Hematopoietic multipotent progenitor cell treated with erythropoietin and hydrocortisone succinate and interleukin-3 and kit ligand, for 4 days (in vitro differentiated cells): ENCODE measurements at regions not wholly inside any gene's neighbourhood (a gene's known extent, or its start where the extent isn't known, plus 50 kb on each side); places are given as distances from the start of the nearest gene placed in this dataset.
"Not testable (repeated sequence)": the region's sequence is repeated elsewhere in the genome, so short reads cannot be mapped to it uniquely, and the experiment has no call there.

Experiments
- DNase-seq: peaks from one replicate; pipeline ENCODE4 v3.0.0-alpha.2; 2015

DNA sequence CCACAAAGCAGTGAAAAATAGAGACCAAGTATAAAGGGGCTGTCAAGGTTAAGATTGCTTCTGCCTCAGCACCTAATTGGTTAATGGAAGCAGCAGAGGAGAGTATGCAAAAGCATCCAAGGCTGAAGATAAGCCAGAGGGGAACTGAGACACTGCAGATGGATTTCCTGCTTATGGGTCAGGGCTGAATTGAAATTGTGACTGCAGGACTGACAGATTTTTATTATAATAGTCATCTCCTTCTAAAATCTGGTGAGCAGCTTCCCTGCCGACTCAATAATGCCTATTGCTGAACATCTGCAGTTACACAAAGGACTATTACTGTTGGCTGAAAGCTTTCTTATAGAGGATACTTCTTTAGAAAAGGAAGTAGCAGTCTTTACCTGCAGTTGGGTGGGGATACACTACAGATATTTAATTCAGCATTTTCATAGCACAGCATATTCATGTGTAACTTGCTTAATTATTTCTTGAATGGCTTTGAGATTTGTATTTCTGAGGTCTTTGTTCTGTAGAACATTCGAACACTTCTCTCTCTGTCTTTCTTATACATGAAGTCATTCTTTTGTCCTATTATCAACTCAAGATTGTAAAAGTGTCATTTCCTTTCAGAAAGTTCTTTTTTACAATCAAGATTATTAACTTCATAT lies 363.0 kb upstream of the RIOK2 start:
- no peak for DNase-seq

DNA sequence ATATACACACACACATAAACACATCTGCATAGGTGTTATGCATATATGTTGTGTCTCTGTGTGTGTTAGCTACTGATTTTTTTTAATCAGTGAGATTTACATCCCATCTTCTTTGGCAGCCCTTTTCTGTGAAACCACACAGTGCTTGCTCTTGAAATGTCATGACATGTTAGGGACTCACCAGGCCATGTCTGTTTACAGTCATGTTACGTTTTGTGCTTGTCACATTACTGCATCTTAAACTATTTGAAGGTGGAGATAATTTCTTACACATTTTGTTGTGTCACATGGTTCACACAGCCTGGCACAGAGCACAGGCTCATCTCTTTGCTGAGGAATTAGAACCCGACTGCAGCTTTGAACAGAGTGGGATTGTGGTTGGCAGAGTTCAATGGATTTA lies 364.4 kb upstream of the RIOK2 start:
- DNase-seq: no peak

DNA sequence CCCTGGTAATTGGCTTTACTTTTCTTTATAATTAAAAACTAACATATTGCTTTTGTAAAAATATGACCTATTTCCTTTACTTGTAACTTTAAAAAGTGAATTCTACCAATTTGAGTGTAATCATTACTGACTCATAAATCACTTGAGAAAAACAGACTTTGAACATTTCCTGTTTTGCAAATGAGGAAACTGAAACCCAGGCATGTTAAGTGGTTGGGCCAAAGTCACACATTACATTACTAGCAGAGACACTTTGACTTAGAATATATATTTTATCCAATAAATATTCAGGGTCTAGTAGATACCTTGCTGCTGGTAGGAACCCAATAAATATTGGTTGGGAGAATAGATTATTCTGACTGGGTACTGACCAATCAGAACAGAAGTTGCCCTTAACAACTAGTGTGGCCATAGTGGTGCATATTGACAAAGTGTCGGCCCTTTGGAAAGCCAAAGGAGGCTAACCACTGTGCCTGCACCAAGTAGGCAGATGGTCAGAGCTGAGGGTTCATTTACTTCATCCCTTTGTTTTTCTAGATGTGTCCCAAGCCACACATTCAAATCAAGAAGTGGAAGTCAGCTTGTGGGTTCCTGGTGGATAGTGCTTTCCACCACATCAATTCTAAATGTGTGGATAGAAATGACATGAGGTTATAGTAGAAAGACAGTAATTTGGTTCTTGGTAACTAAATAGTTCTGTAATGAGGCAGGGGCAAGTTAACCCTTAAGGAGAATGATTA lies 365.1 kb upstream of the RIOK2 start:
- DNase-seq: peak; percentile 57

DNA sequence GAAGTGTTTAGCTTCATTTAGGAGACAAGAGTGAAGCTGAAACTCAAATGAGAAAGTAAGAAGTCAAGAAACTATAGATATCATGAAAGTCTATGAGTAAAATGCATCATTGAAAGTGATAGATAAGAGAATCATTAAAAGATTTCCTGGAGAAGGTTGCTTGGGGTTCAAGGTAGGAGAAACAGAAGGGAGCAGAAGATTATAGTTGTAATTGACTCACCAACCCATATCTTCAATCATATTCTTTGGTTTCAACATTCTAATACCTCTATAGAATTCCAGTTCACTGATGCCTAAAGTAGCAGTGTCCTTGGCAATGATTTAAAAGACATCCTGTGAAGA lies 365.7 kb upstream of the RIOK2 start:
- DNase-seq: no peak

DNA sequence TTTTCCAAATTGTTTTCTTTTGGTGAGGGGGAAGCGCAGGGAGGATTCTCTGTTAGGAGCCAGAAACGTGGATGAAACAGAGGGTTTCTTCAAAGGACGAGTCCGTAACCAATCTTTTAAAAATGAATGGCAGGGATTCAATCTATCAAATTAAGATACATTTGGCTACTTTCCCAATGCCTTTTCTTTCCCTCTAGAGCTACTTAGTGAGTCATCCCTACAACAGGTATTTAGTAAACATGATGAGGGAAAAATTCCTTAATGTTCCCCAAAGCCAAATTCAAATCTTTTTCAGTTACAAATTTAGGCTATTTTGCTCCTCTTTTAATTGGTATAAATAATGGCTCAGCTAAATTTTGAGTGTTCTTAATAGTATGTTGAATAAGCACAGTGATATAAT lies 366.4 kb upstream of the RIOK2 start:
- no peak for DNase-seq

DNA sequence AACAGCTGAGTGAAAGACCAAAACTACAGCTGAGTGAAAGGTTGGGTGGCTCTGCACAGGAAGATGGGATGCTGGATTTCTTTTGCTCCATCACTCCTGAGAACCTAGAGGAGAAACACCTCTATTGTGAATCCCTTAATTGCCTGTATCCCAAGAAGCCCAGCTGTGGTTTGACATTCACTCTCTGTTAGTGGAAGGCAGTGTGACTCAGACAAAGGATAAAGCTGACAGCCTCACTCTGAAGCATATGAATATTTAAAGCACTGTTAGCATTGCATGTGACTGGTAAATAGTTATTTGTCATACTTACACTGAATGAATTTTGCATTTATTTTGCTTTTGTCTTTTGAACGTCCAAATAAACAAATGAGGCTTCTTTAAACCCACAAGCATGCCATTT lies 367.1 kb upstream of the RIOK2 start:
- DNase-seq: no peak

DNA sequence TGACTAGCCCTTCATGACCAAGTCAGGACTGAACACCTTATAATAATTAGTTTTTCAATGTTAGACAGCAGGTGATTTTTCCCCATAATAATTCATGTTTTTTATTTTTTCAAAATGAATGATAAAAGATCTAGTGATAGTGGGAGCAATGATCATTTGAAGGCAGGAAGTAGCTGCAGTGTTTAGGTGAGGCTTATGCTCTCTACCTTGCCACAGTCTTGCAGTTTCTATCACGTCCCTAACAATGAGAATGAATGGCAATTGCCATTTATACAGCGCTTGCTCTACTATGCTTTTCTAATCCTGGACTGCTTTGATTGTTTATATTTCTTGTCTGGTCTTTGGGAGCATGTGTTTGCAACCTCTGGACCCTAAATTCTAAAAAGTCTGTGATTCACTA lies 367.8 kb upstream of the RIOK2 start:
- no peak for DNase-seq

DNA sequence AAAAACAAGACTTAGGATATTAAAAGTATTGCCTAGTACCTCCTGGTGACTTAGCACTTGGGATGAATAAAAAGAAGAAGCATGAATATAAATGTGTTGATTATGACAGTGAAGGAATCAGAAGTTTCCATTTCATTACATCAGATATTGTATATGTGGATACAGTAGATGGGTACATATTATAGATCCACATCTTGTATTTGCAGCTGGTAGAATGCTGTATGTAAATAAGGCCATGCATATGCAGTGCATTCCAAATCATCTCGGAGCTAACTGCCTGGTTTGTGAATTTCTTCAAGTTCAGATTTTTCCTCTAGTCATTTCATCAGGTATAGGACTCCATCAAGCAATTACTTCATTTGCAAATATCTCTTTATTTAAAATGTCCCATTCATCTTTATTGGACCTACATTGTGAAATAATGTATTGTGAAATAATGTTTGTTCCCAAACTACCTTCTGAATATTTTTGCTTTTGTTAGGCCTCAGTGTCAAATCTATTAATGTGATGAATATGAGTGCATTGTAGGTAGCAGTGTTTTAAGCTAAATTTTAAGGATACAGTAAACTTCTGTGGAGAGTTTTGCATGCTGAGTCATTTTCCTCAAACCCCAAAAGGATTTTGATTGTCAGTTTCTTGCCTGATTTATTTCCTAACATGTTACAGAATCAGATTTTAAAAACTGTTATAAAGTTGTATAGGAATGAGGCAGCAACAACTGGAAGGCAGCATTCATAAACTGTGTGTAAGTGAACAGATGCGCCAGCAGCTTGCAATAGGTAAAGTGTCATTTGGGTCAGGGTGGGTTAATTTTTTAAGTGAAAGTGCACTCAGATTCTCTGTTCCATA lies 370.8 kb upstream of the RIOK2 start:
- no peak for DNase-seq

DNA sequence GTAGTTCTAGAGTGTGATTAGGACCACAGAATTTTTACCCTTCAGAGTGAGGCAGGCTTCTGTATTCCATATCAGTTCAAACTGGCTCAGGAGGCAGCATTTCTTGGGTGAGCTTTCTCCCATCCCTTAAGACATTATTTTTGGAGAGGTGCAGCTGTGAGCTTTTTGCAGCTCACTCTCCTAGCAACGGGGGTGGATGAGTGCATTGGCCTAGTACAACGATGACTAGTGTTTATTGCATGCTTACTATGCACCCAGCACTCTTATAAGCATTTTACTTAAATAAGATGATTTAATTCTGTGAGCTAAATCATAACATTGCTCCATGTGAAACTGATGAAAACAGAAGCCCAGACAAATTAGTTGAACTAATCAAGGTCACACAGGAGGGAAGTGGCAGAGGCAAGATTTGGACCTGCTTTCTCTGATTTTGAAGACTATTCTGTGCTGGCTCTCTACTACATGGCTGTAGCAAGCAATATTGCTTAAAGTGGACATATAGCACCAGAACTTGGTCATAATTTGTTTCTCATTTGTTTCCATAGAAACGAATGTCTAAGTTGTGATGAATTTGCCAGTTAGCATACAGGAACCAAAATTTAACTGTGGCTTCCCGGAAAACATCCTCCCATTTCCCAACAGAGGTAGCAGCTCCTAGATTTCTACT lies 372.1 kb upstream of the RIOK2 start:
- no peak for DNase-seq

DNA sequence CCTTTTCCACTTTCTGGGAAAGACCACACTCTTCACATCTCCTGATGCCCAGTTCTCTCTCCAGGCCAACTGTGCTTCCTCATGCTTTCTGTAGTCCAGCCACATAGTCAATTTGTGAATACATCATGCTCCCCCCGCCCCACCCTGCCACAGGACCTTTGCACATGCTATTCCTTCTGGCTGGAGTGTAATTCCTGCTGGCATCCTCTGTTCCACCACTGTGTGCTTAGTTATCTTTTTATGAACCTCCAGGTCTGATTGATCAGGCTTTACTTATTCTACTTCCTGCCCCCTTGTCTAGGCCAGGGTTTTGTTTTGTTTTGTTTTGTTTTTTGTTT lies 372.6 kb upstream of the RIOK2 start:
- DNase-seq: no peak

DNA sequence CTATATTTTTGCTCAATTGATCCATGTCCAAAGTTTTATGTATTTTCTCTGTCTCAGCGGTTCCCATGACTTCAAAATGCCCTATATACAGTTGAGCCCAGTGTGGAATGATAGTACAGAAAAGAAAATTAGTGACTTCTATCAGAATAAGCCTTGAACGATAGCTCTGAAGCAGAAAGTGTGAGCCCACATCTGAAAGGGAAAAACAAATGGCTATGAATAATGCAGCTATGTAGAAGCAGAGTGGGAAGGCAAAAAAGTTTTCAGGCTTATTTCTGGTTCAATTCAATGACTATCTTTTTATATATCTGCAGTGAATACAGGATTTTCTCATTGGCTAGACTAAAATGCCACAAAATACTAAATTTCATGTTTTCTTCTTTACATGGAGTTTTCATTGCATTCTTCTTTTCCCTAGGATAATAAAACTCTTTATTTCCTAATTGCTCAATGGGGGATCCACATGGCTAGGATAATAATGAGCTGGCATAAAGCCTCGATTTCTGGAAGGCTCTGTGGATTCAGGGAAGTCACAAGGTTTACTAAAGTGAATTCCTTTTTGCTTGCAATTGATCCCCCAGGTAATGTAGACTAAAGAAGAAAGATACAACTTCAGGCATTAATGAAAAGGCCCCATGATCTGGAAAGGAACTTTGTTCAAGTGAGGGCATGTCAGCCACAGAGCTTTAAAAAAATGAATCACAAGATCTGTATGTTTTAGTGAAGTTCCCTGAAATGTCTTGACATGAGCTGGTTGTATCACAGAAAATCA lies 377.0 kb upstream of the RIOK2 start:
- no peak for DNase-seq

DNA sequence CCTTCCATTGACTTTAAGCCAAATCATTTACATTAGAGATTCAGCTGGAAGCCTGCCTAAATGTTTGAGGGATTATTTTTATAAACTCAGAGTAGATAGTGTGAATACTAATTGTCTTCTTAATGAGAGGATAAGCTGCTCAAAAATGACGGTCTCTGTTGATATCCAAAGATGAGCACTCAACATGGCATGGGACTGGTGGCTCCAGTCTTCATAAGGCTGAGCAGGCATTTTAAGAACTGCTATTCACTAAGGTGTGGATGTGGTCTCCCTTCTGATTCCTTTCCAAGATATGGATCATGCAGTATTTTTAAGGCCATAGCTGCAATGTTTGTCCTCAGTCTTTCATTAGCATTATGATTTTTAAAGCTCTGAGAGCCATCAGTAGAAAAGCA lies 377.5 kb upstream of the RIOK2 start:
- no peak for DNase-seq

DNA sequence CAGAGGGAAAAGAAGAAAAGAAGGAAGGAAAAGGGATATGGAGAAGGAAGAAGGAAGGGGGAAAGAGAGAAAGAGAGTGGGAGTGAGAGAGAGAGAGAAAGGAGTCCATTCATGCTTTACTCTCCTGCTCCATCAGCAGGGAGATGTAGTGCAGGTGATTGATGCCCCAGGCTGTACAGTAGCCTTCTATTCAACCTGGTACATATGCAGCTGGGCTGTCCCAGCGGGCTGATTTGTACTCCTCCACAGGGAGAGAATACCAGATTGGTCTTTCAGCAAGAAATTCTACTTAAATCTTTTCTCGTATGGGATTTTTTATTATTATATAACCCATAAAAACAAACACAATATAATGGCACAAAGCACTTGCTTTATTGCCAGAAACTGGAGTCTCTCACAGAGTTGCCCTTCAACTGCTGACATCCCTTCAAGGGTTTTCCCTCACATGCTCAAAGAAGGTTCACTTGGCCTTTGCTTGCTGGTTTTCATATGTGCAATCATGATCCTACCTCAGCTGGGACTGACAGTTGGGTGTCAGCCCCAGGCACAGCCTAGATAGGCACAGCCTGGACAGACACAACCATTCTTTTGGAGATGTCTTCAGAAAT lies 380.1 kb upstream of the RIOK2 start:
- DNase-seq: no peak

DNA sequence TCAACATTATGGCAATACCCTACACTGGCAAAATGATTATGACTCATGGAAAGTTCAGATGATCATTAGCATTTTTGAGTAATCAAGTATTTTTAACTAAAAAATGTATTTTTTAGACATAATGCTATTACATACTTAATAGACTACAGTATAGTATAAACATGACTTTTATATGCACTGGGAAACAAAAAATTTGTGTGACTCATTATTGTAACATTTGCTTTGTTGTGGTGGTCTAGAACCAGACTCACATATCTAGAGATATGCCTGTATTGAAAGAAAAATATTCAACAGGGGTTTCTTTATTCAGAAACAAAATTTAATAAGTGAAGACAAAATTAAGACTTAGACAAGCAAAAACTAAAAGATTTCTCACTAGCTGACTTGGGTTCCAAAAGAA lies 385.3 kb upstream of the RIOK2 start:
- no peak for DNase-seq

DNA sequence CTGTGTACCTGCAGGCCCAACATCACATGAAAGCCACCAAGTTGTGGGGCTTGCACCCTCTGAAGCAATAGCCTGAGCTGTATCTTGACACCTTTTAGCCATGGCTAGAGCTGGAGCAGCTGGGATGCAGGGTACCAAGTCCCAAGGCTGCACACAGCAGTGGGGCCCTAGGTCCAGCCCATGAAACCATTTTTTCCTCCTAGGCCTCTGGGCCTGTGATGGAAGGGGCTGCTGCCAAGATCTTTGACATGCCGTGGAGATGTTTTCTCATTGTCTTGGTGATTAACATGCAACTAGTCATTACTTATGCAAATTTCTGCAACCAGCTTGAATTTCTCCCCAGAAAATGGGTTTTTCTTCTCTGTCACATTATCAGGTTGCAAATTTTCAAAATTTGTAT lies 387.2 kb upstream of the RIOK2 start:
- DNase-seq: no peak

DNA sequence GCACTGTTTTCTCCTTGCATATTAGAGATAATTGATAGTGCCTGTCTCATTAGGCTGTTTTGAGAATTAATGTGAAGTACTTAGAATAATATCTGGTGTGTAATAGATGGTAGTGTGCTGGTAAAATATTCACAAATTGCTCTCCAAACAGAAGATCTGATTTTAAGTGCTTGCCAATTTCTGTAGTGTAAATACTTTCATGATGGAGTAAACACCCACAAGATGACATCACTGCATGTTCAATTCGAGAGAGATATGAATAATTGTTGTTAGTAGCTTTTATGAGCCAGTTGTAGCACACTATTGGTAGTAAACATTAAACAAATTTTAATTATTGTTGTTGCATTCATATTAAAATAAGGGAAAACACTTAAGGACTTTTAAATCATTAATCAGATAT lies 392.3 kb upstream of the RIOK2 start:
- no peak for DNase-seq

DNA sequence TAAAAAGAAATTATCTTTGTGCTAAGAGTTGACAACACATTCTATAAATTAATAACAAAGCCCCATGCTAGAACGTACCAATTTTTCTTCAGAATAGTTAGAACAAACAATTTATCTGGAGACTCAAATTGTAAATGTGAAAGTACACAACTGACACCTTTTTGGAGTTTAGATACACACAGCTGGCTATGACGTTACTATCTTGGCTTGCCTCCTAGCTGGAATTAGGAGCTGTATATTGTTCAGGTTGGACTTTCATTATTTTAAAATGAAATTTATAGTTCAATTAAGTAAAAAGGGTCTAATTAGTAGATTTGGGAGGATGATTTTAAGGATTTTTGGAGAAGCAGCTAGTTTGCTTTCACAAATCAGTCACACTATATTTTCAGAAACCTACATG lies 393.9 kb upstream of the RIOK2 start:
- no peak for DNase-seq

DNA sequence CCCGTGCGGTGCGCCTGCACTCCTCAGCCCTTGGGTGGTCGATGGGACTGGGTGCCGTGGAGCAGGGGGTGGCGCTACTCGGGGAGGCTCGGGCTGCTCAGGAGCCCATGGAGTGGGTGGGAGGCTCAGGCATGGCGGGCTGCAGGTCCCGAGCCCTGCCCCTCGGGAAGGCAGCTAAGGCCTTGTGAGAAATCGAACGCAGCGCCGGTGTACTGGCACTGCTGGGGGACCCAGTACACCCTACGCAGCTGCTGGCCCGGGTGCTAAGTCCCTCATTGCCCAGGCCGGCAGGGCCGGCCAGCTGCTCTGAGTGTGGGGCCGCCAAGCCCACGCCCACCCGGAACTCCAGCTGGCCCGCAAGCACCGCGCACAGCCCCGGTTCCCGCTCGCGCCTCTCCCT lies 396.9 kb upstream of the RIOK2 start:
- not testable (repeated sequence) for DNase-seq

DNA sequence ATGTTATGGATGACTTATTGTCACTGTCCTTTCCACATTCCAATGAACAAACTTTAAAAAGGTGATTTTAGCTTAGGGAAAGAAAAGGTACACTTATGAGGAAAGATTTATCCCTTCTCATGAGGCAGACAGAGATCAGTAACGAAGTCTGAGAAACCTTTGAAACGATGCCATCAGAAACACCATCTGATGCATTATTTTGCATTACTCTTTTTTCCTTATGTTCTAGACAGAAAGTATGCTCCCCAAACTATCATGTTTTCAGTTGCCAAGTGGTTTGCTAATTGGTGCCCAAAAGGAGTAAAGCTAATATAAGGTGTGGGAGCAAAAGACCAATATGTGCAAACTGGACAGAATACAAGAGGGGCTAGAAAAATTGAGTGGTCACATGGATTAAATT lies 397.7 kb upstream of the RIOK2 start:
- DNase-seq: no peak

DNA sequence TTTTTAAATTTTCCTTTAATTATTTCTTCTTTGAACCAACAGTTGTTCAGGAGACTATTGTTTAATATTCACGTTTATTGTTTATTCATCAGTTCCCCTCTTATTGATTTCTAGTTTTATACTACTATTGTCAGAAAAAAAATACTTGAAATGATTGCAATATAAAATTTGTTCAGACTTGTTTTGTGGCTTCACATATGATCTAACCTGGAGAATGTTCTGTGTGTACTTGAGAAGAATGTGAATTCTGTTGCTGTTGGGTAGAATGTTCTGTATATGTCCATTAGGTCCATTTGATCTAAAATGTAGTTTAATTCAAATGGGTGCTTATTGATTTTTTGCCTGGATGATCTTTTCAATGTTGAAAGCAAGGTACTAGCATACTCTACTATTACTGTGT lies 408.7 kb upstream of the RIOK2 start:
- DNase-seq: no peak

DNA sequence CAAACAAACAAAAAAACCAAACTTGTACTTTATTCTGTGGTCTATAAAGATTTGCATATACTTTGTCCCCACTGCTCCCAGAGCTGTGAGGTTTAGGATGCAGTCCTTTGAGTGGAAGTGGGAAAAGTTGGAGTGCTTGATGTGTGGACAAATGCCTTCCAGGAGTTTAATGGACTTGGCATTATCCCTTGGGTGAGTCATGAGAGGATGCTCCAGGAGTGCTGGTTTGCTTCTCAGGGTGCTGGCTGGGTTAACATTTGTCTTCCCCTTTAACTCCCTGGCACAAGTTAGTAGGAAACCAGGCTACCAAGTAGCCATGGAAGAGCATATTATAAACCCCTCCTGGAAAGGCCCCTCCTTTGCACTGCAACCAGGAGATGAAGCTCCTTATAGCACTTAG lies 417.4 kb upstream of the RIOK2 start:
- DNase-seq: no peak

DNA sequence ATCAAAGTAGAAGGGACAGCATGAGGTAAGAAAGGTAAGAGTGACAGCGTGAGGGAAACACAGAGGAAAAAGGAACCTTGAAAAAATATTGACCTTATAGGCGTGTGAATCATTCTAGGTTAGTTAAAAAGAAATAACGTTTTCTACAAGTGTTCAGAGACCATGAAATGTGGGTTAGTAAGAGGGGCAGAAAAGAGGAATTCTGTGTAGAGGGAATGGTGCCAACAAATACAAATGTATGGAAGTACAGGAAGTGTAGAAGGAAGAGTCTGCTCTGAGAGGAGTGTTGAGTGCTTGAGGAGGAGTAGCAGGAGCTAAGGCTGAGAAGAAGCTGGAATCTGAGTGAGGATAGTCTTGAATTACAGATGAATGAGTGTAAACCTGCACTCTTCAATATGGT lies 418.6 kb upstream of the RIOK2 start:
- DNase-seq: no peak

DNA sequence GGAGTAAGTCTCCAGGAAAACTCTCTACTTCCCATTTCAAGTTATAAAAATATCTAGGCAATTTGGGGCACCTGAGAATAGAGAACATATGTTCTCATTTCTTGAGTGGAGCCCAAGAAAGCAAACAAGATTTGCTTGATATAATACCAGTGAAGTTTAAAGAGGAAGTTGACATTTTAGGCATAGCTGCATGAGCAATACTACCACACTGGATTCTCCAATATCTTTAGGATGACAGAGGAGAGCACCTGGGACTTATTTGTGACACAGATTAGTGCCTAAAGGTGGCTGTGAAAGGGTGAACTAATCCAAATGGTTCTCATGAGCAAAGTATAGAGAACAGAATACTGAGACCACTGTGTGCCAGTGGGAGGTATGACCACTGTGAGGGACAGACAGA lies 423.5 kb upstream of the RIOK2 start:
- DNase-seq: no peak
